ENCODE measurements at regions not wholly inside any gene's neighbourhood (a gene's known extent, or its start where the extent isn't known, plus 50 kb on each side); places are given as distances from the start of the nearest gene placed in this dataset.

- TF ChIP-seq CTCF (IDR thresholded peaks at IDR 0.05): no peak
- TF ChIP-seq POLR2A (IDR thresholded peaks at IDR 0.05): no peak
Measured at GRCh38 chrX:7228226-7228625, 80.3 kb upstream of the PUDP start.

Data from esophagus squamous epithelium (tissue), 4 donors.